ENCODE measurements at regions not wholly inside any gene's neighbourhood (a gene's known extent, or its start where the extent isn't known, plus 50 kb on each side); places are given as distances from the start of the nearest gene placed in this dataset.

DNA sequence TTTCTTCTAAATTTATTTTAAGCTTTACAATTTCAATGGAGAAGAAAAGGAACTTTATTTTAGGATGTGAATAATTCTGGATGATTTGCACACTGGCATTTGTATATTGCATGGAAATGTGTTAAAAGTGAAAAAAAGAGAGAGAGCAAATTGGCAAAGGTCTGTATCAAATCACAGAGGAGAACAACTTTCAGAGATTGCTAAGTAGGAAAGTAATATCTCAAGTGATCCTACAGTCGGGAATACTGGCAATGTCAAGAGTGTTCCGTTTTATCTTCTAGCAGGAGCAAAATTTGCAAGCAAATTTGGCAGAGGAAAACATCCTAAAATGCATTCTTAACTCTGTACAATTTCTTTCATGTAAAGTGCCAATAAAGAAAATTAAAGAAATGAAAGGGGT, 97.1 kb upstream of the TMC3 start:
- Mint-ChIP-seq H3K9me3 (ENCODE audit: unreplicated experiment) (peaks cover 1% of the 10 kb centered on the region), H3K36me3 (ENCODE audit: unreplicated experiment) (peaks cover 4% of the 10 kb centered on the region), H3K4me1 (ENCODE audit: low read depth, unreplicated experiment) (no peaks in the 10 kb centered on the region), H3K4me3 (ENCODE audit: unreplicated experiment) (no peak overlapping the region), H3K27ac (ENCODE audit: unreplicated experiment) (no peak overlapping the region), H3K27me3 (ENCODE audit: unreplicated experiment) (no peaks in the 10 kb centered on the region)
- TF ChIP-seq, protein P1, sequence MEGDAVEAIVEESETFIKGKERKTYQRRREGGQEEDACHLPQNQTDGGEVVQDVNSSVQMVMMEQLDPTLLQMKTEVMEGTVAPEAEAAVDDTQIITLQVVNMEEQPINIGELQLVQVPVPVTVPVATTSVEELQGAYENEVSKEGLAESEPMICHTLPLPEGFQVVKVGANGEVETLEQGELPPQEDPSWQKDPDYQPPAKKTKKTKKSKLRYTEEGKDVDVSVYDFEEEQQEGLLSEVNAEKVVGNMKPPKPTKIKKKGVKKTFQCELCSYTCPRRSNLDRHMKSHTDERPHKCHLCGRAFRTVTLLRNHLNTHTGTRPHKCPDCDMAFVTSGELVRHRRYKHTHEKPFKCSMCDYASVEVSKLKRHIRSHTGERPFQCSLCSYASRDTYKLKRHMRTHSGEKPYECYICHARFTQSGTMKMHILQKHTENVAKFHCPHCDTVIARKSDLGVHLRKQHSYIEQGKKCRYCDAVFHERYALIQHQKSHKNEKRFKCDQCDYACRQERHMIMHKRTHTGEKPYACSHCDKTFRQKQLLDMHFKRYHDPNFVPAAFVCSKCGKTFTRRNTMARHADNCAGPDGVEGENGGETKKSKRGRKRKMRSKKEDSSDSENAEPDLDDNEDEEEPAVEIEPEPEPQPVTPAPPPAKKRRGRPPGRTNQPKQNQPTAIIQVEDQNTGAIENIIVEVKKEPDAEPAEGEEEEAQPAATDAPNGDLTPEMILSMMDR (IDR thresholded peaks at IDR 0.05; ENCODE audit: partially characterized antibody, unreplicated experiment), result no peak
- no peak for DNase-seq

DNA sequence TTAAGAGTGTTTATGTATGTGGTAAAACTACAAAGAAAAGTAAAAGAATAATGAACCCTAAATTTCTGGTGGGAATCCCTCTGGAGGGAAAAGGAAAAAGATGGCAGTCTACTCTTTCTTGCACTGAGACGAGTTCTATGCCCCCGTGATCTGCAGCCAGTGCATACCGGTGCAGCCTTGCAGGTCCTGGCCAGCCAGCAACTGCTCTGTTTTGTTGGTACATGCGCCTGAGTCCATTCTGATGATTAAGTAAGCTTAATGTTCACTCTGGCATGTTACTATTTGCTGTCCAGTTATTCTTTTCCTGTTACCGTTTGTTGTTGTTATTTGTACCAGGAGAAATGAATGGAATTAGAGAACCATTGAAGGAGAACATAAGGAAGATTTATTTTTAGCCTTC, 95.1 kb upstream of the TMC3 start:
- no peak overlapping the region for H3K27ac Mint-ChIP-seq (ENCODE audit: unreplicated experiment)
- no peaks in the 10 kb centered on the region for H3K27me3 Mint-ChIP-seq (ENCODE audit: unreplicated experiment)
- H3K4me1 Mint-ChIP-seq (ENCODE audit: low read depth, unreplicated experiment), result no peaks in the 10 kb centered on the region
- H3K36me3 Mint-ChIP-seq (ENCODE audit: unreplicated experiment), result peaks cover 4% of the 10 kb centered on the region
- peaks cover 4% of the 10 kb centered on the region for H3K9me3 Mint-ChIP-seq (ENCODE audit: unreplicated experiment)
- H3K4me3 Mint-ChIP-seq (ENCODE audit: unreplicated experiment), result no peak overlapping the region
- TF ChIP-seq, protein P1 (IDR thresholded peaks at IDR 0.05; ENCODE audit: partially characterized antibody, unreplicated experiment), result no peak
- DNase-seq, result no peak

DNA sequence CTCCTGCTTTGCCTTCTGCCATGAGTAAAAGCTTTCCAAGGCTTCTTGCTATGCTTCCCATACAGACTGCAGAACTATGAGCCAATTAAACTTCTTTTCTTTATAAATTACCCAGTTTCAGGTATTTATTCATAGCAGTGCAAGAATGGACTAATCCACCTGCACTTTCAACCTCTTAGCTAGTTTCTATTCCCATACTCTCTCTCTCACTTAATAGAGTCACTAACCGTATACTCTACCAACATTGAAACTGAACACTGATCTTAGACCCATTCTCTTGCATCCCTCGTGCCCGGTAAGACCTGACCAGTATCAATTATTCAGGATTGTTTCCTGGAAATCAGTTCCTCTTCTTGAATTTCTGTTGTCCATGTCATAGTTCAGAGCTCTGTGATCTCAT, 92.7 kb upstream of the TMC3 start:
- Mint-ChIP-seq H3K4me1 (ENCODE audit: low read depth, unreplicated experiment) (no peaks in the 10 kb centered on the region), H3K27ac (ENCODE audit: unreplicated experiment) (no peak overlapping the region), H3K9me3 (ENCODE audit: unreplicated experiment) (peaks cover 3% of the 10 kb centered on the region), H3K36me3 (ENCODE audit: unreplicated experiment) (peaks cover 16% of the 10 kb centered on the region), H3K4me3 (ENCODE audit: unreplicated experiment) (no peak overlapping the region), H3K27me3 (ENCODE audit: unreplicated experiment) (no peaks in the 10 kb centered on the region)
- DNase-seq, result no peak
- TF ChIP-seq, protein P1 (IDR thresholded peaks at IDR 0.05; ENCODE audit: partially characterized antibody, unreplicated experiment), result no peak

DNA sequence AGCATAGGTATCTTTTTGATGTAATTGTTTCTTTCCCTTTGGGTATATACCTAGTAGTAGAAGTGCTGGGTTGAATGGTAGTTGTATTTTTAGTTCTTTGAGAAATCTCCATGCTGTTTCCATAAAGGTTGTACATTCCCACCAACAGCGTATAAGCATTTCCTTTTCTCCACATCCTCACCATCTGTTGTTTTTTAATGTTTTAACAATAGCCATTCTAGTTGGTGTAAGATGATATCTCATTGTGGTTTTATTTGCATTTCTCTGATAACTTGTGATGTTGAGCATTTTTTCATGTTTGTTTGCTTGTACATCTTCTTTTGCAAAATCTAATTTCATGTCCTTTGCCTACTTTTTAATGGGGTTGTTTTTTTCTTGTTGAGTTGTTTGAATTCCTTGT, 80.0 kb upstream of the TMC3 start:
- Mint-ChIP-seq H3K27me3 (ENCODE audit: unreplicated experiment) (no peaks in the 10 kb centered on the region), H3K4me1 (ENCODE audit: low read depth, unreplicated experiment) (no peaks in the 10 kb centered on the region), H3K9me3 (ENCODE audit: unreplicated experiment) (peaks cover 2% of the 10 kb centered on the region), H3K36me3 (ENCODE audit: unreplicated experiment) (no peaks in the 10 kb centered on the region), H3K4me3 (ENCODE audit: unreplicated experiment) (no peak overlapping the region), H3K27ac (ENCODE audit: unreplicated experiment) (no peak overlapping the region)
- TF ChIP-seq, protein P1 (IDR thresholded peaks at IDR 0.05; ENCODE audit: partially characterized antibody, unreplicated experiment), result no peak
- no peak for DNase-seq

DNA sequence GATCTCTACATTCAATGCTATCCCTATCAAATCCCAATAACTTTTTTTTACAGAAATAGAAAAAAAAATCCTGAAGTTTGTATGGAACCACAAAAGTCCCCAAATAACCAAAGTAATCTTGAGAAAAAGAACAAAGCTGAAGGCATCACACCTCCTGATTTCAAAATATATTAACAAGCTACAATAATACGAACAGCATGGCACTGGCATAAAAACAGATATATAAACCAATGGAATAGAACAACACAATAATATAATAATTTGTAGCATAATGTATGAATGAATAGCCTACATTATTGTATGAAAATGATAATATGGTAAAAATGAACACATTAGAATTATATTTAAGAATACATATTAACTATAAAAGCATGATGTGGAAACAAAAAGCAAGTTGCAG, 76.7 kb upstream of the TMC3 start:
- Mint-ChIP-seq H3K27me3 (ENCODE audit: unreplicated experiment) (no peaks in the 10 kb centered on the region), H3K36me3 (ENCODE audit: unreplicated experiment) (no peaks in the 10 kb centered on the region), H3K4me3 (ENCODE audit: unreplicated experiment) (no peak overlapping the region), H3K9me3 (ENCODE audit: unreplicated experiment) (peaks cover 5% of the 10 kb centered on the region), H3K27ac (ENCODE audit: unreplicated experiment) (no peak overlapping the region), H3K4me1 (ENCODE audit: low read depth, unreplicated experiment) (no peaks in the 10 kb centered on the region)
- TF ChIP-seq, protein P1 (IDR thresholded peaks at IDR 0.05; ENCODE audit: partially characterized antibody, unreplicated experiment), result no peak
- no peak for DNase-seq

All from glutamatergic neuron (in vitro differentiated cells).